Cardiac muscle cell (in vitro differentiated cells and primary cell): ENCODE measurements at regions not wholly inside any gene's neighbourhood (a gene's known extent, or its start where the extent isn't known, plus 50 kb on each side); places are given as distances from the start of the nearest gene placed in this dataset.
"Not testable (repeated sequence)": the region's sequence is repeated elsewhere in the genome, so short reads cannot be mapped to it uniquely, and the experiment has no call there.

Source experiments
- DNase-seq, 2 donors: peaks; one replicate each; pipeline versions ENCODE4 v3.0.0 to v3.0.0-alpha.2; 2010 to 2017; ENCODE audit warnings: low read depth in 1 of 2, low spot score in 1 of 2
- H3K27ac ChIP-seq: fragments of 200-600 bp; sonication (generic); 2 replicates; pipeline ENCODE4 v1.5.1; 2016
- H3K27me3 ChIP-seq: fragments of 200-600 bp; sonication (generic); 2 replicates; pipeline ENCODE4 v1.6.0; 2016; ENCODE audit warnings: control low read depth
- H3K36me3 ChIP-seq: fragments of 200-600 bp; sonication (generic); 2 replicates; pipeline ENCODE4 v1.5.1; 2016; ENCODE audit warnings: control low read depth
- H3K4me1 ChIP-seq: fragments of 200-600 bp; sonication (generic); 2 replicates; pipeline ENCODE4 v1.8.1; 2017; ENCODE audit warnings: low read depth, mild to moderate bottlenecking, mixed run types
- H3K4me3 ChIP-seq: fragments of 200-600 bp; sonication (generic); 2 replicates; pipeline ENCODE4 v1.5.1; 2016; ENCODE audit warnings: mild to moderate bottlenecking
- H3K9me3 ChIP-seq: fragments of 200-600 bp; sonication (generic); 2 replicates; pipeline ENCODE4 v1.5.1; 2017; ENCODE audit warnings: low read depth, mild to moderate bottlenecking, control low read depth
- CTCF ChIP-seq: IDR thresholded peaks from 2 replicates; pipeline ENCODE4 v1.5.1; 2012; ENCODE audit warnings: low read depth, mild to moderate bottlenecking, low read length

GRCh38 chr18:34397286-34397896 lies 172.7 kb upstream of the NOL4 start:
- no peaks in the 10 kb centered on the region for H3K9me3 ChIP-seq
- H3K4me1 ChIP-seq: no peaks in the 10 kb centered on the region
- no peak for DNase-seq
- no peak overlapping the region for H3K4me3 ChIP-seq
- H3K27me3 ChIP-seq: no peaks in the 10 kb centered on the region
- no peak overlapping the region for H3K27ac ChIP-seq
- no peaks in the 10 kb centered on the region for H3K36me3 ChIP-seq
- TF ChIP-seq CTCF: no peak

GRCh38 chr18:34399892-34400291 lies 175.2 kb upstream of the NOL4 start:
- H3K27ac ChIP-seq: no peak overlapping the region
- TF ChIP-seq CTCF: no peak
- no peak overlapping the region for H3K4me3 ChIP-seq
- DNase-seq: no peak
- H3K9me3 ChIP-seq: no peaks in the 10 kb centered on the region
- H3K27me3 ChIP-seq: no peaks in the 10 kb centered on the region
- H3K36me3 ChIP-seq: no peaks in the 10 kb centered on the region
- no peaks in the 10 kb centered on the region for H3K4me1 ChIP-seq

GRCh38 chr18:34400834-34401233 lies 176.1 kb upstream of the NOL4 start:
- Histone ChIP-seq H3K36me3 (no peaks in the 10 kb centered on the region), H3K4me1 (no peaks in the 10 kb centered on the region), H3K4me3 (no peak overlapping the region), H3K27ac (no peak overlapping the region), H3K27me3 (no peaks in the 10 kb centered on the region), H3K9me3 (no peaks in the 10 kb centered on the region)
- TF ChIP-seq CTCF: no peak
- DNase-seq: no peak

- Histone ChIP-seq H3K9me3 (no peaks in the 10 kb centered on the region), H3K36me3 (no peaks in the 10 kb centered on the region), H3K27me3 (no peaks in the 10 kb centered on the region), H3K4me3 (no peak overlapping the region), H3K4me1 (no peaks in the 10 kb centered on the region), H3K27ac (no peak overlapping the region)
- TF ChIP-seq CTCF: no peak
- no peak for DNase-seq
Observed at GRCh38 chr18:34401775-34402174, 177.1 kb upstream of the NOL4 start.

- H3K36me3 ChIP-seq, DNase-seq, H3K27ac ChIP-seq, H3K9me3 ChIP-seq, H3K27me3 ChIP-seq, H3K4me1 ChIP-seq, H3K4me3 ChIP-seq: not testable (repeated sequence)
Observed at GRCh38 chr18:34407471-34407870, 182.8 kb upstream of the NOL4 start.

- no peaks in the 10 kb centered on the region for H3K36me3 ChIP-seq
- DNase-seq: no peak
- H3K27me3 ChIP-seq: no peaks in the 10 kb centered on the region
- no peak for TF ChIP-seq CTCF
- no peak overlapping the region for H3K27ac ChIP-seq
- H3K4me1 ChIP-seq: no peaks in the 10 kb centered on the region
- H3K4me3 ChIP-seq: no peak overlapping the region
- H3K9me3 ChIP-seq: no peaks in the 10 kb centered on the region
Observed at GRCh38 chr18:34411952-34412351, 187.2 kb upstream of the NOL4 start.
